Peyer's patch (tissue), 4 donors: ENCODE measurements at regions not wholly inside any gene's neighbourhood (a gene's known extent, or its start where the extent isn't known, plus 50 kb on each side); places are given as distances from the start of the nearest gene placed in this dataset.

Experiments
- POLR2A ChIP-seq, 2 donors: fragments of 450-650 bp; IDR thresholded peaks; one replicate each; pipeline ENCODE4 v1.5.1; 2017; ENCODE audit warnings: antibody characterized with exemption in 2 of 2, mild to moderate bottlenecking in 2 of 2, moderate library complexity in 2 of 2
- TF ChIP-seq, protein P1 (sequence below), 6 experiments: fragments of 450-650 bp in 4 of 6; fragments of 200-600 bp in 2 of 6; sonication (generic) in 1 of 6; IDR thresholded peaks; one replicate each; pipeline ENCODE4 v1.5.1; 2017 to 2019; ENCODE audit warnings: antibody characterized with exemption in 6 of 6, mild to moderate bottlenecking in 3 of 6, moderate library complexity in 1 of 6

DNA sequence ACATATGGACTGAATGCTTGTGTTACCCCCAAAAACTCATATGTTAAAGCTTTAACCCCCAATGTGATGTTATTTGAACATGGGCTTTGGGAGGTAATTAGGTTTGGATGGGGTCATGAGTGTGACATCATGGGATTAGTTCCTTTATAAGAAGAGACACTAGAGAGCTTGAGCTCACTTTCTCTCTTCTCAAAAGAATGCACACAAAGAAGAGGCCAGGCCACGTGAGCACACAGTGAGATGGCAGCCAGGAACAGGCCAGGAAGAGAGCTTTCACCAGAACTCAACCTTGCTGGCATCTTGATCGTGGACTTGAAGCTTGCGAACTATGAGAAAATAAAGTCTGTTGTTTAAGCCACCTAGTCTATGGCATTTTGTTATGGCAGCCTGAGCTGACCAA is 360.6 kb downstream of the NR2F1-AS1 start:
- TF ChIP-seq, protein P1, sequence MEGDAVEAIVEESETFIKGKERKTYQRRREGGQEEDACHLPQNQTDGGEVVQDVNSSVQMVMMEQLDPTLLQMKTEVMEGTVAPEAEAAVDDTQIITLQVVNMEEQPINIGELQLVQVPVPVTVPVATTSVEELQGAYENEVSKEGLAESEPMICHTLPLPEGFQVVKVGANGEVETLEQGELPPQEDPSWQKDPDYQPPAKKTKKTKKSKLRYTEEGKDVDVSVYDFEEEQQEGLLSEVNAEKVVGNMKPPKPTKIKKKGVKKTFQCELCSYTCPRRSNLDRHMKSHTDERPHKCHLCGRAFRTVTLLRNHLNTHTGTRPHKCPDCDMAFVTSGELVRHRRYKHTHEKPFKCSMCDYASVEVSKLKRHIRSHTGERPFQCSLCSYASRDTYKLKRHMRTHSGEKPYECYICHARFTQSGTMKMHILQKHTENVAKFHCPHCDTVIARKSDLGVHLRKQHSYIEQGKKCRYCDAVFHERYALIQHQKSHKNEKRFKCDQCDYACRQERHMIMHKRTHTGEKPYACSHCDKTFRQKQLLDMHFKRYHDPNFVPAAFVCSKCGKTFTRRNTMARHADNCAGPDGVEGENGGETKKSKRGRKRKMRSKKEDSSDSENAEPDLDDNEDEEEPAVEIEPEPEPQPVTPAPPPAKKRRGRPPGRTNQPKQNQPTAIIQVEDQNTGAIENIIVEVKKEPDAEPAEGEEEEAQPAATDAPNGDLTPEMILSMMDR (IDR thresholded peaks at IDR 0.05): no peak
- no peak for TF ChIP-seq POLR2A (IDR thresholded peaks at IDR 0.05)
